ENCODE measurements at regions not wholly inside any gene's neighbourhood (a gene's known extent, or its start where the extent isn't known, plus 50 kb on each side); places are given as distances from the start of the nearest gene placed in this dataset.

GRCh38 chr6:50635429-50635828, 77.9 kb upstream of the TFAP2D start:
- no peak for DNase-seq
- H3K4me1 ChIP-seq, result no peaks in the 10 kb centered on the region
- no peaks in the 10 kb centered on the region for H3K9me3 ChIP-seq
- no peaks in the 10 kb centered on the region for H3K27me3 ChIP-seq
- no peak overlapping the region for H3K4me3 ChIP-seq
- no peak overlapping the region for H3K27ac ChIP-seq
- intact Hi-C loops (cut with DNase I), result no loop called here
- no peaks in the 10 kb centered on the region for H3K36me3 ChIP-seq
- no peak for TF ChIP-seq POLR2A (IDR thresholded peaks at IDR 0.05)
- TF ChIP-seq, protein P1, sequence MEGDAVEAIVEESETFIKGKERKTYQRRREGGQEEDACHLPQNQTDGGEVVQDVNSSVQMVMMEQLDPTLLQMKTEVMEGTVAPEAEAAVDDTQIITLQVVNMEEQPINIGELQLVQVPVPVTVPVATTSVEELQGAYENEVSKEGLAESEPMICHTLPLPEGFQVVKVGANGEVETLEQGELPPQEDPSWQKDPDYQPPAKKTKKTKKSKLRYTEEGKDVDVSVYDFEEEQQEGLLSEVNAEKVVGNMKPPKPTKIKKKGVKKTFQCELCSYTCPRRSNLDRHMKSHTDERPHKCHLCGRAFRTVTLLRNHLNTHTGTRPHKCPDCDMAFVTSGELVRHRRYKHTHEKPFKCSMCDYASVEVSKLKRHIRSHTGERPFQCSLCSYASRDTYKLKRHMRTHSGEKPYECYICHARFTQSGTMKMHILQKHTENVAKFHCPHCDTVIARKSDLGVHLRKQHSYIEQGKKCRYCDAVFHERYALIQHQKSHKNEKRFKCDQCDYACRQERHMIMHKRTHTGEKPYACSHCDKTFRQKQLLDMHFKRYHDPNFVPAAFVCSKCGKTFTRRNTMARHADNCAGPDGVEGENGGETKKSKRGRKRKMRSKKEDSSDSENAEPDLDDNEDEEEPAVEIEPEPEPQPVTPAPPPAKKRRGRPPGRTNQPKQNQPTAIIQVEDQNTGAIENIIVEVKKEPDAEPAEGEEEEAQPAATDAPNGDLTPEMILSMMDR (IDR thresholded peaks at IDR 0.05), result no peak

GRCh38 chr6:50637267-50637666, 76.1 kb upstream of the TFAP2D start:
- TF ChIP-seq, protein P1 (IDR thresholded peaks at IDR 0.05), result no peak
- no peak for TF ChIP-seq POLR2A (IDR thresholded peaks at IDR 0.05)
- no peak for DNase-seq
- intact Hi-C loops (cut with DNase I), result no loop called here
- no peaks in the 10 kb centered on the region for H3K9me3 ChIP-seq
- H3K27me3 ChIP-seq, result no peaks in the 10 kb centered on the region
- H3K4me1 ChIP-seq, result no peaks in the 10 kb centered on the region
- H3K36me3 ChIP-seq, result no peaks in the 10 kb centered on the region
- H3K4me3 ChIP-seq, result no peak overlapping the region
- H3K27ac ChIP-seq, result no peak overlapping the region
- WGBS, 2 donors, result 7 to 24% methylated on average over 4 of the region's 4 CpGs

GRCh38 chr6:50649086-50649485, 64.2 kb upstream of the TFAP2D start:
- DNase-seq, result no peak
- Histone ChIP-seq H3K27me3 (no peaks in the 10 kb centered on the region), H3K9me3 (peaks cover 0 to 21% (median 6%) of the 10 kb centered on the region in 3 donors), H3K36me3 (no peaks in the 10 kb centered on the region), H3K4me3 (no peak overlapping the region), H3K27ac (no peak overlapping the region), H3K4me1 (no peaks in the 10 kb centered on the region)
- WGBS, 2 donors, result 61 to 66% methylated on average over 2 of the region's 2 CpGs
- TF ChIP-seq, protein P1 (IDR thresholded peaks at IDR 0.05), result no peak
- no peak for TF ChIP-seq POLR2A (IDR thresholded peaks at IDR 0.05)
- intact Hi-C loops (cut with DNase I), result no loop called here

- H3K4me3 ChIP-seq, result no peak overlapping the region
- H3K9me3 ChIP-seq, result peaks cover 0 to 17% (median 6%) of the 10 kb centered on the region in 3 donors
- TF ChIP-seq, protein P1 (IDR thresholded peaks at IDR 0.05), result no peak
- no peak for TF ChIP-seq POLR2A (IDR thresholded peaks at IDR 0.05)
- H3K27ac ChIP-seq, result no peak overlapping the region
- 55 to 56% methylated on average over 3 of the region's 3 CpGs for WGBS, 2 donors
- intact Hi-C loops (cut with DNase I), result no loop called here
- DNase-seq, result no peak
- no peaks in the 10 kb centered on the region for H3K4me1 ChIP-seq
- H3K36me3 ChIP-seq, result no peaks in the 10 kb centered on the region
- H3K27me3 ChIP-seq, result no peaks in the 10 kb centered on the region
Observed at GRCh38 chr6:50653253-50653652, 60.1 kb upstream of the TFAP2D start.

DNA sequence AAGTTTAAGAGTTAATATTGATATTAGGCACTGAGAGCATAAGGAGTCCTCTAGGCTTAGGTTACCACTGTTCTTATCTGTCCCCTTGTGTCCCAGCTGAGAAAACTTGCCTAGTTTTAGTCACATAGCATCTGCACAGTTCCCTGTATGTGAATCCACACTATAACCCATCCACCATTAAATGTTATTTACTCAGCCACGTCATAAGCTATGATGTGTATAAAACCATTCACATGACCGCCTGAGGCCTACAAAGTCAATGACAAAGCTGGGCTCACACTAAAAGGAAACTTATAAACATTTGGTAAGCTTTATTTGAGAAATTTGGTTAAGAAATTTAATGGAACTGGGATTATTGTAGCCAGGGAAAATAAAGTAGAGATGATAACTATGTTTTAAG, 59.2 kb upstream of the TFAP2D start:
- no peak overlapping the region for H3K4me3 ChIP-seq
- H3K27me3 ChIP-seq, result no peaks in the 10 kb centered on the region
- no peak for DNase-seq
- TF ChIP-seq, protein P1 (IDR thresholded peaks at IDR 0.05), result no peak
- TF ChIP-seq POLR2A (IDR thresholded peaks at IDR 0.05), result no peak
- no peaks in the 10 kb centered on the region for H3K4me1 ChIP-seq
- no peak overlapping the region for H3K27ac ChIP-seq
- no peaks in the 10 kb centered on the region for H3K36me3 ChIP-seq
- WGBS, 2 donors, result 47 to 74% methylated on average over 2 of the region's 2 CpGs
- peaks cover 0 to 8% (median 6%) of the 10 kb centered on the region in 3 donors for H3K9me3 ChIP-seq
- intact Hi-C loops (cut with DNase I), result no loop called here

Data from esophagus squamous epithelium (tissue), 5 donors.